GF-D8 (cell line): ENCODE measurements at regions not wholly inside any gene's neighbourhood (a gene's known extent, or its start where the extent isn't known, plus 50 kb on each side); places are given as distances from the start of the nearest gene placed in this dataset.
"Not testable (repeated sequence)": the region's sequence is repeated elsewhere in the genome, so short reads cannot be mapped to it uniquely, and the experiment has no call there.

Experiments used
- DNase-seq: peaks from one replicate; lab custom pipeline; 2025; lab: John Stamatoyannopoulos, UW

DNA sequence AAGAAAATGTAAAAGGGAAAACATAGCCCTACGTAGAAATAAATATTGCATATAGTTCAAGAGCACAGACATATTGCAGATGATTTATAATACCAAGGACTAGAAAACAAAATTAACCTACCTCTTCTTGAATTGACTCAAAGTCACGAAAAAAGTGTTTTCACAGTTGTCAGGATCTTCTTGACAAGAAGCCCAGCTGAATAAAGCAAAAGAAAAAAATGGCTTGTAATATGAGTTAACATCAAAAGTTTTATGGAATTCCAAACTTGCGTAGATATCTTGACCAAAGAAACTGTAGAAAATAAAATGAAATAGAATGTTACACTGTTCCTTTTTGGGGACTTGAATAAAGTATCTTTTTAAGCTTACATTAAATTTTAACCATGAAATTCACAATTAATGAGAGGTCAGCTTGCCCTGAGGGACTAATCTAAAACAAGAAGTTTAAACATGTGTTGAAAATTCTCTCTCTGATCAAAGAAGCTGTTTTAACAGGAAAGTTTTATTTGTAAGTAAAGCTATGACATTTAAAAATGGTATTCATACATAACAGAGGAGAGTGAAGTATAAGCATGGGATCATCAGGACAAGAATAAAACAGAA lies 133.1 kb upstream of the SEMA3C start:
- no peak for DNase-seq

DNA sequence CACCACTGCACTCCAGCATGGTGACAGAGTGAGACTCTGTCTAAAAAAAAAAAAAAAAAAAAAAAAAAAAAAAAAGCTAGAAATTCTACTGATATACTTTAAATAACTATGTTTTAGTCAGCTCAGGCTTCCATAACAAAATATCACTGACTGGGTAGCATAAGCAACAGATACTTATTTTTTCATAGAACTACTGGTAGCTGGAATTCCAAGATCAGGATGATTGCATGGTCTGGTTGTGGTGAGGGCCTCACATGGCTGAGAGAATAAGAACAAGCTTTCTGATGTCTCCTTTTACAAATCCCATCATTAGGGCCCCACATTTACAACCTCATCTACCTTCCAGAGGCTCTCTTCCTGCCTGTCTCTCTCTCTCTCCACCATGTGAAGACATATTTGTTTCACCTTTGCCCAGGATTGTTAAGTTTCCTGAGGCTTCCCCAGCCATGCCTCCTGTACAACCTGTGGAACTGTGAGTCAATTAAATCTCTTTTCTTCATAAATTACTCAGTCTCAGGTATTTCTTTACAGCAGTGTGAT lies 126.7 kb upstream of the SEMA3C start:
- DNase-seq = no peak

DNA sequence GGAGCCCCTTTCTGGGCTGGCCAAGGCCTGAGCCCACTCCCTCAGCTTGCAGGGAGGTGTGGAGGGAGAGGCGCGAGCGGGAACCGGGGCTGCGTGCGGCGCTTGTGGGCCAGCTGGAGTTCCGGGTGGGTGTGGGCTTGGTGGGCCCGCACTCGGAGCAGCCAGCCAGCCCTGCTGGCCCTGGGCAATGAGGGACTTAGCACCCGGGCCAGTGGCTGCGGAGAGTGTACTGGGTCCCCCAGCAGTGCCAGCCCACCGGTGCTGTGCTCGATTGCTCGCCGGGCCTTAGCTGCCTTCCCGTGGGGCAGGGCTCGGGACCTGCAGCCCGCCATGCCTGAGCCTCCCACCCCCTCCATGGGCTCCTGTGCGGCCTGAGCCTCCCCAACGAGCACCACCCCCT lies 123.8 kb upstream of the SEMA3C start:
- not testable (repeated sequence) for DNase-seq

DNA sequence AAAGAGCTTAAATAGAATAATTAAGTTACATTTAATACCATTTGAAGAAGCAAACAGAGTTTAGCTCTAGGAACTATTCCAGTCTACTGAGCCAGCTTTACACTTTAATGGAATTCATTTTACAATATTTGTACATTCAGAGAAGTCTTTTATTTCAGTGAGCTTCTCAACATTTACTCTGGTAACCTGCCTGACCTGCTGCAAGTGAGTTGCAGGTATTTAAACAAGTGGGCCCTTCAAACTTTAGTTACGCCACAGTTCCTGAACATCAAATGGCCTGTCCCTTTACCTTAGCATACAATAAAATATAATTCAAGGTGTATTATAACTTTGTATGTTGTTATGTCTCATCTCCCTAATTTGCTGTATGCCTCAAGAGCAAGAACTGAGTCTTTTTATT lies 121.6 kb upstream of the SEMA3C start:
- DNase-seq = no peak

DNA sequence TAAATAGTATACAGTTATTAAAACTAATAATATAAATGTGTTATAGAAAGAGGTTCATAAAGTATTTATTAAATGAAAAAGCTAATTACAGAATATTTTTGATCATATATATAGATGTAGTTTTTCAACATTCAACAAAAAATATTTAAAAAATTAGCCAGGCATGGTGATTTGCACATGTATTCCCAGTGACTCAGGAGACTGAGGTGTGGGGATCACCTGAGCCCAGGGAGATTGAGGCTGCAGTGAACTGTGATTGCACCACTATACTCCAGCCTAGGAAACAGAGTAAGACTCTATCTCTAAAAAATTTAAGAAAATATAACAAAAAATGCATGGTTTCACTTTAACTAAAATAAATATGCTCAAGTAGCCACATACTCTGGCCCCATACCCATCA lies 118.0 kb upstream of the SEMA3C start:
- DNase-seq = no peak

DNA sequence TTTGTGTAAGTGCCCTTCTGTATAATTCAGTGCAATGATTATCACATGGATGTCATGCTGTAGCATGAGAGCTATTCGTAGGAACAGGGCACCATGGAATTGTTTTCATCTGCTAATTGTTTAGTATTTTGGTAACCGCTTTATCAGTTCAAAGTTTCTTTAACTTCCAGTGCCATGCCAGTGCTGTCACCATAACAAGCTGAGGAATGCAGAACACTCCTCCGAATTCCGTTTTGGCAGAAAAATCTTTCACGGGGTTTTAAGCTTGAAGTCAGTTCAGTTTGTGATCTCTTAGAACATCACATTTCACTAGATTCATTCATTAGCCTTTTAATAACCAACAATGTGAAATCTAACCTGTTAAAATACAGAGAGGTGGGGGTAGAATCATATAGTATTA lies 117.2 kb upstream of the SEMA3C start:
- no peak for DNase-seq

DNA sequence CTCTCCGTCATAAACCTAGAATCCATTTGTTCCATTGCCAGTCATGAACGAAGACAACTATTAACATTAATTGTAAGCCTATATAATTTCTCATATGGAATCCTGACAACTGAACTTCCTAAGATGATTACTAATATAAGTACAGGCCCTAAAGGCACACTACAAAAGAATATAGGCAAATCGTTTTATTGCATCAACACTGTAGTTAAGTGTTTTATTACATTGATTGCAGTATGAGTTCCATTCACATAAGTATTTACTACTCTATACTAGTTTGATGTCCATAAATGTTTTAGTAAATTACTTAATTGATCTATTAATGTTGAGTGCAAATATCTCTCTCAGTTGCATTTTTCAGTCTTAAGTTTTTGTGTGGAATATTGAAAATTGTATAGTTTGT lies 113.1 kb upstream of the SEMA3C start:
- no peak for DNase-seq

DNA sequence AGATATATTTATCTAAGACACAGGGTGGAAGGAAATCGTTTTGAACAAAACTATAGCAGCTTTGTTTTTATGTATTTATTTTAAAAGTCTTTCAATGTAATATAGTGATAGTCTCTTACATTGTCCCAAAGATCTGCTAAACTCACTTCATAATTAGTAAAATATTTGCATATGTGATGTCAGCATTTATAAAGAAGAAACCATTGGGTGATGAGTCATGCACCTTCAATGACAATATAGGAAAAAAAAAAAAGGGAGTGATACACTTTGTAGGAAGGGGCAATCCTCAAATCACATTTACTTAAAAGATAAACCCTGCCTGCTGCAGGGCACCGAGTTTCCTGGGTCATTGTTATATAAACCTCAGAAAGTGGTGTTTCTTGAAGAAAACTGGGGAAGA lies 112.4 kb upstream of the SEMA3C start:
- DNase-seq = no peak

DNA sequence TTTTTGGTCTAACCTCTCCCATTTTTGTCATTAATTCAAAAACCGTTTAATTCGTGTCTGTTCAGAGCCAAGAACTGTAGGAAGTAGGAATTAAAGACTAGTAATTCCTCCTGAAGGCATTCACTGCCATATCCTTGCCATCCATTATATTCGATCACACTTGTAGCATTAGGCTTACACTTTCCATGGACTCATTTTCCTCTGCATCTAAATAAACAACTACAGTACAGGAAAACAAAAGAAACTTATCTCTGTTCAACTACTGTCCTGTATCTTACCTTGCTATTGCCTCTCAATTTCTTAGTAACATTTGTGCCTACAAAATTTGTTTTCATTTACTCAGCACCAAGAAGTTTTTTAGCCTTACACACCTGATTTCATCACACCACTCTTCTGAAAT lies 111.6 kb upstream of the SEMA3C start:
- no peak for DNase-seq

DNA sequence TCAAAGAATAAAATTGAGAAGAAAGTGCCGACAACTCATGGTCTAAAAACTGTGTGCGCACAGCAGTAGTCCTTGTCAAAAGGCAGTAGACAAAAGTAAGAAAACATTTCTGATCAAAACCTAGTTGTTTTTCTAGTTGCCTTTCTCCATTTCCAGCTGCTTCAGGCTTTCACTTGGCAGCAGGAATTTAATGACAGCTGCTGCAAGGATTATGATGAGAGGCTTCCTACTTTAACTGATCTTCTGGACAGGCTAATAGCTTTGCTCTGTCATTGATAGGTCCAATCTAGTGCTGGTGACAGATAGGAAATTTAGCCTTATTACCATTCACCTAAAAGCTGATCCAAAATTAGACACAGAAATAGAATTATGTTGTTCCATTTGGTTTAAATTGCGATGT lies 110.7 kb upstream of the SEMA3C start:
- no peak for DNase-seq

DNA sequence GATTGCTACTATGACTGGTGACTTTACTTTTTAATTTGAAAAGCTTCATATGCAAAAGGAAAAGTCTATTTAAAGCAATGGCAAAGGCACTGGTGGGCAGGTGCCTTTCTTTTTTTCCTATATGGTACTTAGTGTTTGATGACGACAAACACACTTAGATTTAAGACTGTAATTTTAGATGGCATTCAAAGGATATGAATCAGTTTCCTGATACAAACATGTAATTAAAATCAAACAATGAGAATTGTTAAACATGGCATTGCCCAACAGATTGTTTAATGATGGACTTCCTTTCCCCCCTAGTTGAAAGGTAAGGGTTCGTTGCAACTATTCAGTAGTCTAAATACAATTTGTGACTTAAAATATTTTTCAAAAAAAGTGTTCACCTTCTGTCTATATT lies 106.5 kb upstream of the SEMA3C start:
- DNase-seq = no peak

DNA sequence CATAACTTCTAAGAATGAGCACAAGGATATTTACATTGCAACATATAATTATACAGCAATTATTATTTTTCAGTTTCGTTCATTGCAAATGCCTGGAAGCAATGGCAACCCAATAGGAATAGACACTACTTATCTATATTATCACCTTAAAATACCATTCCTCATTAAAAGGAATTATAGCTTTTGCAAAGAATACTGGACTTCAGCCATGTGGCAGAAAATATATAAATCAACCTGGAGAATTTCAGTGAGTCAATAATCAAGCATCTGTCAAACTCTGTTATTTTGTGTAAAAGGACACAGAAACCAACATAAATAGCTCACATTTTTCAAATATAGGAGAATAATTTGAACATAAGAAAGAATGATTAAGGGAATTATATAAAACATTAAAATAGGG lies 96.1 kb upstream of the SEMA3C start:
- DNase-seq = no peak

DNA sequence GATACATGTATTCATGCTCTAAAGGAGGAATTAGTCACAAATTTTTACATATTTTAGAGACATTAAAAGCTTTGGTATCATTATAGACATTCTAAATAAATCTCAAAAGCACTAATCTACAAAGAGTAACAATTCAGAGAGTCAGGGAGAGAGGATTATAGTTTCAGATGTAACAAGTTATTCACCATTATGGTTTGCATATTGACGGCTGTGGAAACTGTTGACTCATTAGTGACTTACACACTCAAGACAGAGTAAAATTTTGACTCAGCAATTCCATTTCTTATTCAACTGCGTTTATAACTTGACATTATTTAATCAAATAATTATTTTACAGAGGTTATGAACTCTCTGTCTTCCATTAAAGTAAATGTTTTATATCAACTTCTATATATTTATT lies 95.4 kb upstream of the SEMA3C start:
- no peak for DNase-seq

DNA sequence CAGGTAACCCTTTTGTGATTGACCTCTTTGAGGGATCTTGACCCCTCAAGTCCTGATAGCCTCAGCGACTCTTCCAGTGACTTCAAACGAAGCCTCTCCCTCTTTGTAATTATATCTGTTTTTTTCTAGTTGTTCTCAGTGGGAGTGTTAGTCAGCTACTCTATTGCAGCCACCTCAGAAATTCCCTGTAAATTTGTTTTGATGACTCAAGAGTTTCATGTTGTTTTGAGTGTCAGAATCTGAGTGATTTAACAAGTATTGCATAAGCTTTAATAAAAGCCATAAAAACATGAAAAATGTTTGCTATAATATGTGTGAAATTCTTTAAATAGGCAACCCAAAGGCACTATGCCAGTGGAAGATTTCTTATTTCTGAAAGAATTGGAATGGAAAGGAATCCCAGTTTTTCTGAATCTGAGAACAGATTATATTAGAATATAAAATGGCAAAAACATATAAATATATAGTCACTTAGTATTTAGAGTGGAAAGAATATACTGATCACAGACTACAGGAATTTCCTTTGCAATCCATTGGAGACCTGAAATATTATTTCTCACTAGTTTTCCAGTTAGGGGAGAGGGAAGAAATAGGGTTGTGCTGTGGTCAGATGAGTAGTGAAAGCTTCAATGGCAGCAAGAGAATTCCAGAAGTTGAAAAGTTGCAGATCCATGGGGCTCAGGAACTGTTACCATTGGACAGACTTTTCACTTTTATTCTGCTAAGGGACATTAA lies 94.4 kb upstream of the SEMA3C start:
- no peak for DNase-seq

DNA sequence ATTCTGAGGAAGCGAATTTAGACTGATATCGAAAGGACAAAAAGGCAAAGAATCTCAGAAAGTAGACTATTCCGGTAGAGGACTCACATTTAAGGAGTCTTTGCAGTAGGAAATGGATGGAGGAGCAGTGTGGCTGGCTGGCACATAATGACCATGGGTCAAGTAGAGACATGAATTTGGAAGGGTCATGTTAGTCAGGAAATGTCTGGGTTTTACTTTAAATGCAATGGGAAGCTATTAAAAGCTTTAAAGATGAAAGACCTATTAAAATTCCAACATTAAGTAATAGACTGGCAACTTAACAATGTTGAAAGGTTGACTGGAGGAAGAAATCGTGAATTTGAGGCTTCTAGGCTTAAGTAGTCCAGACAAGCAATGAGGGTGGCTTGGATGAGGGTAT lies 90.0 kb upstream of the SEMA3C start:
- no peak for DNase-seq

DNA sequence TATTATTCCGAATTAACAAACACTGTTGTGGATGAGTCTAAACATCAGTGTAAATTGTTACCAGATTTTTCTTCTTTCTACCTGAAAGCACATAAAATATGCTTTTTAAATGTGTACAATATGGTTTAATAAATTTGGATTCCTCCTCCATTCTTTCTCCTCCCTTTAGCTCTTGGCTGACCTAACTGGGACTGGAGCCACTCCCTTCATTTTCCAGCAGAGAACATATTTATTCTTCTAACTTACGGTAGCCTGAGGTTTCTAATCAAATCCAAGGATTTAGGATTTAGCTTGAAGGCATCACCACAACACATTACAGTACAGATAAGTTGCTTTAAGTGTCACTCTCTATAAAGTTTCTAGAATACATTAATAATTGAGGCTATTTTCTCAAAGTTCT lies 88.2 kb upstream of the SEMA3C start:
- DNase-seq = no peak

DNA sequence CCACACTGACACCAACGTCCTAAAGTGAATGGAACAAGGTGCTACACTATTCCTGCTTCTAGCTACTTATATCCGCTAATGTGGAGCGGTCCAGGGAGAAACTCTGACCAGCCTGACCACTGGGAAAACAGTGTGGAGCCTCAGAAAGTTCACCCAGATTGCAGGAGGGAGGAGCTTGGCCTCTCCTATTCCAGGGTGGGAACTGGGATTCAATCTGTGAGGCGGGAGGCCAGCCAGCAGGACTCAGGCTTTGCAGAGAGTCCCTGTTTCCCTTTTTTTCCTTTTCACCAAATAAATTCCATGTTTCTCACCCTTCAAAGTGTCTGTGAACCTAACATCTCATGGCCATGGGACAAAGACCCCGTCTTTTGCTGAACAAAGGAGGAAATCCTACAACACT lies 86.4 kb upstream of the SEMA3C start:
- no peak for DNase-seq

DNA sequence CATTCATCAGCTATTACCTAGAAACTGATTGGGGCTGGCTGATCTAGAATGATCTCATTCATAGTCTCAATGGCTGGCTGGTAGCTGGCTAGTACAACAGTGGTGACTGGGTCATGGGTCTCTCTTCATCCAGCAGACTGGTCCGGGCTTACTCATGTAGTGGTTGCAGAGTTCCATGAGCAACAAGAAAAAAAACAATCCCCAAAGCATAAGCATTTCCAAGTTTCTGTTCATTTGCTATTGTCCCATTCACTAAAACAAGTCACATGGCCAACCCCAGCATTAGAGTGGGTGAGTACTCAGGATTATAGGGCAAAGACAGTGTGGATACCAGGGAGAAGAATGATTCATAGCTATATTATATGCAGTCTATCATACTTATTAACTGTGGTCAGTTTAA lies 85.2 kb upstream of the SEMA3C start:
- DNase-seq = no peak

DNA sequence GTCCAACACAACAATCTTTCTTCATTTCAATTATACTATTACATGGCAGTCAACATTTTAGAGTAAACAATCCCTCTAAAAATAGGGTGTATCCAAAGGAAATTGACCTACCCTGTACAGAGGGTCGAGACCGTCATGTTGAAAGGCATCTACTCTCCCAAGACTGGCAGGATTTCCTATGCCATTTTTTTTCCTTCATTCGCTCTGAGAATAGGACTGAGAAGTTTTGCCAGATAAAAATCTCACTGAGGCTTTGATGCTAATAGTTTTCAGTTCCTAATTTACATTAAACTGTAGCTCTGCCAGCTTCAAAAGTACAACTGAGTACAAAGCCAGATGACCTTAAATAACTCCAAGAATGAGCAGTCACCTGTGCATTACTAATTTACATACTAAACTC lies 84.5 kb upstream of the SEMA3C start:
- no peak for DNase-seq

DNA sequence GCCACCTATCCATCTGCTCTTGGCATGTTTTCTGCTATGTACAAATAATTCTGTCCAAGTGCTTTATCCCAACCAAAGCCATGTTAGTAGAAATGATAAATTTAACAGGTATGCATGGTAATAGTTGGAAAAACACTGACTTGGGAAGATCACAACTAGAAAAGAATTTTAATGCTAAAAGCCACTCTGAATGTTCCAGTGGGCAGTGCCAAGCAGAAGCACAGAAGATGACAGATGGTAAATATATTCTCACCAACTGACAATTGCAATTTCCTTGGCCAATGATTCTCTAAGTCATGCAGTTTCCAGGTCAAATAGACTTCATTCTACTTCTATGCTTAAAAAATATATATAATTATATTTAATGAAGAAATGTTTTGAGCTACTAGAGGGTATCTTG lies 83.6 kb upstream of the SEMA3C start:
- no peak for DNase-seq

DNA sequence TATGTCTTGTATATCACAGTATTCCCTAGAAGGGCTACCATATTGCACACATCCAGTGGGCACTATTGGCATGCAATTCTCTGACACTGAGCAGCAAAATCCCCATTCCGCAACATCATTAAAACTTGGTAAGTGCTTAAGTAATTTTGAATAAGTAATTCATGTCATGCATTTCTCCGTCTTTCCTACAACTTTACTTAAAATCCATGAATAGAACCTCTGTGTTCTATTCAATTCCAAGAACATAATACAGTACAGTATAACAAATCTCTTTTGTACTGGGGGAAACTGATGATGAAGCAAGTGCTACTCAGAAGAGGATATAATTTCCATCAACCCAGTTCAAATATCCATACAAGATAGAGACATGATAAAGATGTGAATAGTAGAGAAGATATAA lies 80.9 kb upstream of the SEMA3C start:
- no peak for DNase-seq

DNA sequence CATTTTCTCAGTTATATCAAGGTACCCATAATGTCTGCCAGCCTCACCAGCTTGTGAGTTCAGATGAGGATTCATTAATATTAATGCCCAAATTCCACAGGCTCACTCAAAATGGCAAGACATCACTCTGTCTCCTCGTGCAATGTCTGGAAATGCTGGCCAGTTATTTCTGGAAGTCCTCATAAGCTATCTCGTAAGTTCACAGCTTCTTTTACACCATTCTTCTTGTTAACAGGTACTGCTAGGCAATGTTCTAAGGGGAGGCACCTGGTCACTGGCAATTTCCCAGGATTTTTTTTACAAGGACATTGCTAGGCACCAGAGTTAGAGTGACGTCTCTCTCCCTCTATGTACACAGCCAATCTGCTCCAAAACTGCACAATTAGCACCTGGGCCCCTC lies 80.2 kb upstream of the SEMA3C start:
- DNase-seq = no peak

DNA sequence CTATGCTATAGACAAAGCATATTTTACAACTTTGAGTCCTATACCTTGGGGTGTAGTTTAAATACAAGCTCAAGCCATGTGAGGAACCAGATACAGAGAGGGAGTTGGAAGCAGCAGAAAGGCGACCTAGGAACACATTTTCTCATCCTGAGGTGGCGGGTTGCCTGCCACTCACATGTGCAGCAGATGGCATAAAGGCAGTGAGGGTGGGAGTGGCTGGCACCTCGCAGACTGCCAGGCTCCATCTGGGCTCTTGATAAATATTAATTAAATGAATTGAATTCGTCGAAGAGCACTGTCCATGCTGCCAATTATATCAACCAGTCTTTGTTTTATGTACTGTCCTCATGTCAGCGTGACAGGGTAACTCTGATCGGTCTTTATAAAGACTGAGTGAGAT lies 79.0 kb upstream of the SEMA3C start:
- no peak for DNase-seq

DNA sequence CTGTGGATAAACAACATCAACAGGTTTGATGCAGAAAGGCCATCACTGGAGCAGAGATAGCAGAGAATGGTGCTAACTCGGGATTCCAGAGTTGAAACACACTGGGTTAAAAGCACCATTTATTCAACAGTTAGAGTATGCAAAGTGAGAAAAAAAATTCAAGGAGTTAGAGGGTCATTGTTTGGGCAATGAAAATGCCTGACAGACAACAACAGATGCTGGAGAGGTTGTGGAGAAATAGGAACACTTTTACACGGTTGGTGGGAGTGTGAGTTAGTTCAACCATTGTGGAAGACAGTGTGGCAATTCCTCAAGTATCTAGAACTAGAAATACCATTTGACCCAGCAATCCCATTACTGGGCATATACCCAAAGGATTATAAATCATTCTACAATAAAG lies 77.4 kb upstream of the SEMA3C start:
- DNase-seq = not testable (repeated sequence)
